Natural killer cell treated with Interleukin-12 subunit alpha and Interleukin-12 subunit beta and Interleukin-15 and Interleukin-18, amount 100 ng/mL, for 72 hours (primary cell): ENCODE measurements at regions not wholly inside any gene's neighbourhood (a gene's known extent, or its start where the extent isn't known, plus 50 kb on each side); places are given as distances from the start of the nearest gene placed in this dataset.

ENCODE experiments used
- ATAC-seq, 2 donors: fragments of 150-1000 bp; cut with Tn5 transposase in 1 of 2; sonication (Bioruptor Pico), chemical (Tn5 transposase) in 1 of 2; 2 replicates each; pipeline ENCODE4 v1.10.0; 2021
- DNase-seq: peaks from one replicate; pipeline ENCODE4 v3.0.0; 2022; ENCODE audit warnings: low spot score
- H3K27ac Mint-ChIP-seq, 2 donors: 1 replicate in 1 of 2; 2 replicates in 1 of 2; pipeline ENCODE4 v1.8.0; 2022; ENCODE audit warnings: mixed read lengths in 2 of 2, mild to moderate bottlenecking in 1 of 2, moderate library complexity in 1 of 2
- H3K27me3 Mint-ChIP-seq, 2 donors: 1 replicate in 1 of 2; 2 replicates in 1 of 2; pipeline ENCODE4 v1.8.0; 2022; ENCODE audit warnings: mixed read lengths in 2 of 2
- H3K36me3 Mint-ChIP-seq: one replicate; pipeline ENCODE4 v1.8.0; 2022; ENCODE audit warnings: mixed read lengths
- H3K4me1 Mint-ChIP-seq, 2 donors: 1 replicate in 1 of 2; 2 replicates in 1 of 2; pipeline ENCODE4 v1.8.0; 2022; ENCODE audit warnings: low read depth in 2 of 2, mixed read lengths in 2 of 2, mild to moderate bottlenecking in 1 of 2
- H3K4me3 Mint-ChIP-seq: one replicate; pipeline ENCODE4 v1.8.0; 2022; ENCODE audit warnings: mixed read lengths
- H3K9me3 Mint-ChIP-seq: 2 replicates; pipeline ENCODE4 v1.8.0; 2022; ENCODE audit warnings: mixed read lengths

GRCh38 chr2:56676966-56677365 lies 493.2 kb downstream of the CCDC85A start:
- no peaks in the 10 kb centered on the region for H3K27me3 Mint-ChIP-seq
- no peak overlapping the region for H3K4me3 Mint-ChIP-seq
- ATAC-seq, result no peak
- H3K36me3 Mint-ChIP-seq, result no peaks in the 10 kb centered on the region
- DNase-seq, result no peak
- no peak overlapping the region for H3K27ac Mint-ChIP-seq
- peaks cover 17% of the 10 kb centered on the region for H3K9me3 Mint-ChIP-seq
- no peaks in the 10 kb centered on the region for H3K4me1 Mint-ChIP-seq

GRCh38 chr2:56680971-56681631 lies 497.3 kb downstream of the CCDC85A start:
- Mint-ChIP-seq H3K4me1 (no peaks in the 10 kb centered on the region), H3K36me3 (no peaks in the 10 kb centered on the region), H3K9me3 (peaks cover 17% of the 10 kb centered on the region), H3K4me3 (no peak overlapping the region), H3K27me3 (no peaks in the 10 kb centered on the region), H3K27ac (no peak overlapping the region)
- no peak for ATAC-seq
- no peak for DNase-seq

DNA sequence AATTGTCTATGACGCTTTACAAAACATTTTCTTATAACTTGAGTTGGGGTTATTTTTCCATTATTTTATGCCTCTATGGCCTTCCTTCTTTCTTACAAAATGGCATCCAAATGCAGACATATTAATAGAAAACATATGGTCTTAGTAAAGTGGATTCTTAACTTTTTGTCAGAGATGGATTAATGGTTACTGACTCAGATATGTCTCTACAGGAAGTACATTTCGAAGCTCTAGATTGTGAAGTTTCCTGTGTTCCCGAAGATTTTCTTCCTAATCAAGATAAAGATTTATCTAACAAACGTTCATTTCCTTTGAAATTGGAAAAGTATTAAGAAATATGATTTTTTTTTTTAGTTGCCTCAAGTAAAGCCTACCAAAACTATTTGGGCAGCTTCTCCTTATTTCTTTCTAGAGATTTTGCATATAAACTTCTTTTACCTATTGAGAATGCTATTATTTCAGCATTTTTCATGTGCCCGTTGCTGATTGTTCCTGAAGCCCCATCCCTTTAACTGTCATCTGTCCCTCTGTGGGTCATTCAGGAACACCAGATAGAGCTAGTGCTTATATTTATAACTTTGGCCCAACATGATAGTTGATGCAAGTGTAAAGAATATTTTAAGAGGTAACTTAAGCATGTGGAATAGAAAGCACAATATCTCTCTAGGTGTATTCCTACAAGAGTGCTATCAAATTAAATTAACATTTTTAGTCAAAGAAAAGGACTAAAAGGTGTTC lies 498.0 kb downstream of the CCDC85A start:
- Mint-ChIP-seq H3K27me3 (no peaks in the 10 kb centered on the region), H3K36me3 (no peaks in the 10 kb centered on the region), H3K4me1 (no peaks in the 10 kb centered on the region), H3K27ac (no peak overlapping the region), H3K4me3 (no peak overlapping the region), H3K9me3 (peaks cover 17% of the 10 kb centered on the region)
- DNase-seq, result no peak
- no peak for ATAC-seq

- no peak for ATAC-seq
- H3K27ac Mint-ChIP-seq, result no peak overlapping the region
- H3K4me3 Mint-ChIP-seq, result no peak overlapping the region
- no peaks in the 10 kb centered on the region for H3K36me3 Mint-ChIP-seq
- H3K4me1 Mint-ChIP-seq, result no peaks in the 10 kb centered on the region
- no peak for DNase-seq
- no peaks in the 10 kb centered on the region for H3K27me3 Mint-ChIP-seq
- H3K9me3 Mint-ChIP-seq, result peaks cover 17% of the 10 kb centered on the region
These were observed 498.6 kb downstream of the CCDC85A start for GRCh38 chr2:56682397-56682760.

GRCh38 chr2:56684327-56684726 lies 500.5 kb downstream of the CCDC85A start:
- peaks cover 16% of the 10 kb centered on the region for H3K9me3 Mint-ChIP-seq
- no peak overlapping the region for H3K27ac Mint-ChIP-seq
- no peak for ATAC-seq
- no peaks in the 10 kb centered on the region for H3K4me1 Mint-ChIP-seq
- no peak for DNase-seq
- H3K27me3 Mint-ChIP-seq, result no peaks in the 10 kb centered on the region
- H3K36me3 Mint-ChIP-seq, result no peaks in the 10 kb centered on the region
- no peak overlapping the region for H3K4me3 Mint-ChIP-seq

GRCh38 chr2:56685205-56685604 lies 501.4 kb downstream of the CCDC85A start:
- Mint-ChIP-seq H3K4me3 (no peak overlapping the region), H3K4me1 (no peaks in the 10 kb centered on the region), H3K9me3 (peaks cover 16% of the 10 kb centered on the region), H3K36me3 (no peaks in the 10 kb centered on the region), H3K27ac (no peak overlapping the region), H3K27me3 (no peaks in the 10 kb centered on the region)
- no peak for ATAC-seq
- no peak for DNase-seq

- H3K36me3 Mint-ChIP-seq, result no peaks in the 10 kb centered on the region
- no peak for DNase-seq
- ATAC-seq, result no peak
- H3K4me3 Mint-ChIP-seq, result no peak overlapping the region
- H3K4me1 Mint-ChIP-seq, result no peaks in the 10 kb centered on the region
- H3K27me3 Mint-ChIP-seq, result no peaks in the 10 kb centered on the region
- no peak overlapping the region for H3K27ac Mint-ChIP-seq
- peaks cover 13% of the 10 kb centered on the region for H3K9me3 Mint-ChIP-seq
These were observed 503.4 kb downstream of the CCDC85A start for GRCh38 chr2:56687169-56687568.

DNA sequence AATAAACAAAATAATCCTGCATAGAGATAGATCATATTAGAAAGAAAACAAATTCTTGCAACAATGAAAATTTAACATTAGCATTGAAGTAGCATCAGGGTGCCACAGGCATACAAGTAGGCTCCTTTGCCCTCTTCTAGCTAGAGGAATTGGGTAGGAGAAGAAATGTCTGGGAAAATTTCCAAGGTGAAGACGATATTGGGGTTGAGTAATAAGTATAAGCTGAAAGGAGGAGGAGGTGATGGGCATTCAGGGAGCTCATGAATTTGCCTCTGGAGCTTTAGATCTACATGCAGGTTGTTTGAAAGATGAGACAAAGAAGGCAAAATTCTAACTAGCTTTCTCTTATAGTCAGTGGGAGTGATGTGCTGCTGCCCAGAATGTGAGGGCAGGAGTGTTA lies 504.9 kb downstream of the CCDC85A start:
- ATAC-seq, result no peak
- DNase-seq, result no peak
- Mint-ChIP-seq H3K4me1 (no peaks in the 10 kb centered on the region), H3K27ac (no peak overlapping the region), H3K27me3 (no peaks in the 10 kb centered on the region), H3K9me3 (peaks cover 15% of the 10 kb centered on the region), H3K36me3 (no peaks in the 10 kb centered on the region), H3K4me3 (no peak overlapping the region)

DNA sequence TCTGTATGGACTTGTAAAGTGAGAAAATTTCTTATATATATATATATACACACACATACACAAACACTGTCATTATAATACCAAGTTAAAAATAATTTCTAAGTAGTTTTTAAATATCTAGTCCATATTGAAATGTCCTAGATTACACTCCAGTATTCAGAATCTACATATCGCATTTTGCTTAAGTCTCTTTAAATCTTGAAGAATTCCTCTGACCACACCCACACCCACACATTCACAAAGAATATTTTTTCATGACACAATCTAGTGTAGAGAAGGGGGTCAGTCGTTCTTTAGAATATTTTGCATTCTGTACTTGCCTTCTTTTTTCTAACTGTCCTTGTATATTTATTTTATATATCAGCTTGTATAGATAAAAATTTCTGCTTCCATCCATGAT lies 509.7 kb downstream of the CCDC85A start:
- H3K27me3 Mint-ChIP-seq, result no peaks in the 10 kb centered on the region
- no peak for DNase-seq
- peaks cover 21% of the 10 kb centered on the region for H3K9me3 Mint-ChIP-seq
- no peak for ATAC-seq
- H3K4me3 Mint-ChIP-seq, result no peak overlapping the region
- H3K27ac Mint-ChIP-seq, result no peak overlapping the region
- H3K36me3 Mint-ChIP-seq, result no peaks in the 10 kb centered on the region
- no peaks in the 10 kb centered on the region for H3K4me1 Mint-ChIP-seq

GRCh38 chr2:56703001-56703400 lies 519.2 kb downstream of the CCDC85A start:
- DNase-seq, result no peak
- Mint-ChIP-seq H3K4me3 (no peak overlapping the region), H3K4me1 (no peaks in the 10 kb centered on the region), H3K36me3 (peaks cover 16% of the 10 kb centered on the region), H3K27ac (no peak overlapping the region), H3K27me3 (no peaks in the 10 kb centered on the region), H3K9me3 (peaks cover 13% of the 10 kb centered on the region)
- no peak for ATAC-seq

DNA sequence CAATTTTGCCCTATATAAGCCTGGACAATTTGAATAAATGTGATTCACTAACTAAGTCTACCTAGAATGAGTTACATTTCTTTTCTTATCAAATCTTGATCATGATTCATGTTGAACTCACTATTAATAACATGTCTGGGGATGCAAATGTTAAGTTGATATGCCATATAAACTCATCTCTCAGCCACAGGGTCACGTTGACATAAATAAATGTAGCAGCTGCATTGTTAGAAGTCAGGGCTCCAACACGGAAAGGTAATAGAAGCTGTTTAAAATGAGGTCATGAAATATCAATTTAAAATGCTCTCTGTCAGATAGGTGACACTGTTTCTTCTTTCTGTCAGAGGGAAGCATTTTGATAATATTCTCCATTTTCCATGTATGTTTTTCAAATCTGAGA lies 521.9 kb downstream of the CCDC85A start:
- Mint-ChIP-seq H3K36me3 (peaks cover 6% of the 10 kb centered on the region), H3K27me3 (no peaks in the 10 kb centered on the region), H3K9me3 (peaks cover 16% of the 10 kb centered on the region), H3K27ac (no peak overlapping the region), H3K4me1 (no peaks in the 10 kb centered on the region), H3K4me3 (no peak overlapping the region)
- ATAC-seq (no peak), DNase-seq (no peak)

DNA sequence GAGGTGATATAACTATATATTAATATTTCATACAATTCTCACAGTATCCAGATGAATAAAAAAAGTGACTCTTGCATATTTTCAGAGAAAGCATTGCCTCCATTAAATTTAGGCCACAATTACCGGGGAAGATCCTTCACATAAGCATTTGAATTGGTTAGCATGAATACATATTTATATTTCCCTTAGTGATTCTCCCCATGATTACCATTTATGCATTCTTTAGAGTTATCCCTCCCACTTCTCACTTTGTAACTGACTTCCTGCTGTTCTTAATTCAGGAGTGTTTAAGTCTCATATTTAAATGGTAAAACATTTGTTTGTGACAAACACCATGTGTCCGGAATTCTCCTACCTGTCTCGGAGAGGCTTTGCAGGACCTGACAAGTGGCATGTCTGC lies 523.4 kb downstream of the CCDC85A start:
- Mint-ChIP-seq H3K4me3 (no peak overlapping the region), H3K27ac (no peak overlapping the region), H3K4me1 (no peaks in the 10 kb centered on the region), H3K9me3 (peaks cover 16% of the 10 kb centered on the region), H3K36me3 (peaks cover 5% of the 10 kb centered on the region), H3K27me3 (no peaks in the 10 kb centered on the region)
- DNase-seq, result no peak
- no peak for ATAC-seq

DNA sequence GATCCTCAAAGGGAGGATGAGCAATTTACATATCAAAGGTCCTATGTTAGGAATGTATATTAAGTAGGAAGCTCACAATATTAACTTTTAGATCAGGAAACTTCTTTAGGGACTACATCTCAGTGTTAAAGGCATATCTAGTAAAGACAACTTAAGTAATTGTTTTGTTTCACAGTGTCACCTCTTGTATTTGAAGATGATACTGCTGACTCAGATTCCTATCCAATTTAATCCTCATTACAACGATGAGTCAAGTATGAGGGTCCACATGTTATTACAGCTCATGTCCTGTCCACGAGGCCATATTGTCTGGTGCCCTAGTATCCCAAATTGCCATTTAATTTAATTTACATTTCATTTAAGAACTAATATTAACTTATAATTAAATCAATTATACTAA lies 523.9 kb downstream of the CCDC85A start:
- H3K9me3 Mint-ChIP-seq, result peaks cover 18% of the 10 kb centered on the region
- ATAC-seq (no peak), DNase-seq (no peak)
- H3K4me1 Mint-ChIP-seq, result no peaks in the 10 kb centered on the region
- no peaks in the 10 kb centered on the region for H3K27me3 Mint-ChIP-seq
- peaks cover 5% of the 10 kb centered on the region for H3K36me3 Mint-ChIP-seq
- H3K27ac Mint-ChIP-seq, result no peak overlapping the region
- H3K4me3 Mint-ChIP-seq, result no peak overlapping the region

DNA sequence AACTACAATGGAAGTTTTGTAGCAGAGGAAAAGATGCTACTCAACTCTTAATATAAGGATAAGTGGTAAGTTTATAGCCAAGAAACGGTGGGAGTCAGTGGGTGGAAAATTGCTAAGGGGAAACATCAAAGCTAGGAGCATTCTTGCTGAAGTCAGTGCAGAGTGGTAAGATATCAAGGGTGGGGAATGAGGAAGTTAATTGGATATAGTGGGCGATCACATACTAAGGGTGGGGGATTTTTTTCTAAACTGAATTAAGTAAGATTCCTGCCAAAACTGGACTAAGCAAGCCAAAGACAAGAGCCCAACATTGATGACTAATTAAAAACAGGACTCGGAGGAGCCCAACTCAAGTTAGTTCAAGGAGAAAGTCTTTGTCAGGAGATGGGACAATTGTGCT lies 525.4 kb downstream of the CCDC85A start:
- H3K27me3 Mint-ChIP-seq, result no peaks in the 10 kb centered on the region

More for the DNA sequence above, 525.4 kb downstream of the CCDC85A start:
- no peak overlapping the region for H3K4me3 Mint-ChIP-seq
- no peak overlapping the region for H3K27ac Mint-ChIP-seq
- peaks cover 5% of the 10 kb centered on the region for H3K36me3 Mint-ChIP-seq
- ATAC-seq, result no peak
- no peak for DNase-seq
- no peaks in the 10 kb centered on the region for H3K4me1 Mint-ChIP-seq
- H3K9me3 Mint-ChIP-seq, result peaks cover 18% of the 10 kb centered on the region
